ENCODE measurements at regions not wholly inside any gene's neighbourhood (a gene's known extent, or its start where the extent isn't known, plus 50 kb on each side); places are given as distances from the start of the nearest gene placed in this dataset.

- no peaks in the 10 kb centered on the region for H3K27me3 ChIP-seq
- WGBS, 2 donors: 85 to 92% methylated on average over 5 of the region's 5 CpGs
- no peaks in the 10 kb centered on the region for H3K9me3 ChIP-seq
- DNase-seq (no peak), ATAC-seq (ENCODE audit: low FRiP score in 2 of 2) (no peak)
- H3K4me1 ChIP-seq: peaks cover 56 to 75% (median 67%) of the 10 kb centered on the region in 4 donors
- H3K36me3 ChIP-seq: no peaks in the 10 kb centered on the region
- no peak for TF ChIP-seq EP300 (IDR thresholded peaks at IDR 0.05)
- H3K27ac ChIP-seq: peak overlapping the region in 2 of 4 donors; percentile 41 to 51
- no peak overlapping the region for H3K4me3 ChIP-seq
These were observed 92.0 kb downstream of the ZNF608 start for GRCh38 chr5:124654418-124654817.

DNA sequence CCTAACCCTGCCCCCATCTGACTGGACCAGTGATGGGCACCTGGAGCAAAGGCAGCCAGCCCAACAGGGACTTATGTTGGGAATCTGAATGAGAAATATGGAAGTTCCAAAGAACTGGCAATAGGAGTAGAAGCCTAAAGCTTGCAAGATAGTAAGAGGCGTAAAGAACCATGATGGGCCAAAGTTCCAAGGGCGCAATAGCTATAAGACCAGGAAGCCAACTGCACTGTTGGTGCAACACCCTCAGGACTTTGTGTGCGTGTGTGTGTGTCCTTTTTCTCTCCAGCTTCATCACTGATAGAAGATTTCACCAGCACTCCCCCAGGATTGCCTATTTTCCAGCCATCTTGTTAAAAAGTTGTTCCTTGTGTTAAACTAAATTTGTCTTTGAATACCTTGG lies 92.8 kb downstream of the ZNF608 start:
- DNase-seq (no peak), ATAC-seq (ENCODE audit: low FRiP score in 2 of 2) (no peak)
- whole genome bisulfite sequencing, 2 donors: 67 to 100% methylated on average over 3 of the region's 3 CpGs
- Histone ChIP-seq H3K4me3 (no peak overlapping the region), H3K27me3 (no peaks in the 10 kb centered on the region), H3K36me3 (peaks cover 0 to 2% (median 0%) of the 10 kb centered on the region in 4 donors), H3K27ac (no peak overlapping the region), H3K4me1 (peaks cover 56 to 75% (median 68%) of the 10 kb centered on the region in 4 donors), H3K9me3 (no peaks in the 10 kb centered on the region)
- no peak for TF ChIP-seq POLR2AphosphoS5 (IDR thresholded peaks at IDR 0.05)

DNA sequence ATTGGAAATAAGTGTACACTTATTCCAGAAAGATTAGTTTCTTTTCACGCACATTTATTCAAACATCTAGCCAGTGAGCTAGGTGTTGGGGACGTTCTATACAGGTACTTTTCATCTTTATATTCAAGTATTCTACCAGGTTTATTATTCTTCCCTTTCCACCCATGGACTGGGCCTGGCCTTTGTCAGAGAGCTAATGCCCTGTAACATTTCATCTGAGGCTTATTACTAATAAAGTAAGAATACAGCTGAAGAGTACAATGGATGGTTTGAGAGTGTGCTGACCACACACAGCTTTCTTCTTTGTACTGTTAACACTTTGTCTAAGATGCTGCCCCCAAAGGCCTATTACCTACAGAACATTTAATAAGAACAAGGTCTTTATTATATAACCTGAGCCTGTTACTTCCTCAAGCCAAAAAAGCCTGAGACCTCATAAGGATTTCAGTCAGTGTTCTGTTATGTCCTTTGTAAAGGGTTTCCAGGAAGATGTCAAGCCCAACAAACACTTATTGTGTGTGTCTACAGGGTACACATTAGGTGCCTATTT lies 93.5 kb downstream of the ZNF608 start:
- Histone ChIP-seq H3K27me3 (no peaks in the 10 kb centered on the region), H3K9me3 (no peaks in the 10 kb centered on the region), H3K4me1 (peaks cover 53 to 75% (median 67%) of the 10 kb centered on the region in 4 donors), H3K4me3 (no peak overlapping the region), H3K27ac (peak overlapping the region in 2 of 4 donors; percentile 73 to 79), H3K36me3 (peaks cover 0 to 9% (median 0%) of the 10 kb centered on the region in 4 donors)
- TF ChIP-seq, protein P1, sequence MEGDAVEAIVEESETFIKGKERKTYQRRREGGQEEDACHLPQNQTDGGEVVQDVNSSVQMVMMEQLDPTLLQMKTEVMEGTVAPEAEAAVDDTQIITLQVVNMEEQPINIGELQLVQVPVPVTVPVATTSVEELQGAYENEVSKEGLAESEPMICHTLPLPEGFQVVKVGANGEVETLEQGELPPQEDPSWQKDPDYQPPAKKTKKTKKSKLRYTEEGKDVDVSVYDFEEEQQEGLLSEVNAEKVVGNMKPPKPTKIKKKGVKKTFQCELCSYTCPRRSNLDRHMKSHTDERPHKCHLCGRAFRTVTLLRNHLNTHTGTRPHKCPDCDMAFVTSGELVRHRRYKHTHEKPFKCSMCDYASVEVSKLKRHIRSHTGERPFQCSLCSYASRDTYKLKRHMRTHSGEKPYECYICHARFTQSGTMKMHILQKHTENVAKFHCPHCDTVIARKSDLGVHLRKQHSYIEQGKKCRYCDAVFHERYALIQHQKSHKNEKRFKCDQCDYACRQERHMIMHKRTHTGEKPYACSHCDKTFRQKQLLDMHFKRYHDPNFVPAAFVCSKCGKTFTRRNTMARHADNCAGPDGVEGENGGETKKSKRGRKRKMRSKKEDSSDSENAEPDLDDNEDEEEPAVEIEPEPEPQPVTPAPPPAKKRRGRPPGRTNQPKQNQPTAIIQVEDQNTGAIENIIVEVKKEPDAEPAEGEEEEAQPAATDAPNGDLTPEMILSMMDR (IDR thresholded peaks at IDR 0.05): no peak
- no peak for TF ChIP-seq POLR2AphosphoS5 (IDR thresholded peaks at IDR 0.05)
- TF ChIP-seq POLR2A (IDR thresholded peaks at IDR 0.05): no peak
- DNase-seq (no peak), ATAC-seq (ENCODE audit: low FRiP score in 2 of 2) (no peak)
- WGBS, 2 donors: 70 to 79% methylated on average over 2 of the region's 2 CpGs

DNA sequence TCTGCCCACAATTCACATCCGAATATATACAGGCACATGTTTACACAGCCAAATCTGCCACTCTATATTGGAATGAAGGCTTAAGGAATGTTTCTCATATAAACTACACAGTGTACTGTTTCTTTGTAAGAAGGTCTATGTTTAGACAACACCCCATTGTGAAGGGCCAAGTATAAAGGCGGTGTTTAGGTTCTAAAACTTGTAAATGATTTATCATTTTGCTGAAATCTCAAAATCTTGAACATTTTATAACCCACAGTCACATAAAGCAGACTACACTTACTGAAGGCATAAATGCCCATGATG lies 94.0 kb downstream of the ZNF608 start:
- peaks cover 53 to 77% (median 66%) of the 10 kb centered on the region in 4 donors for H3K4me1 ChIP-seq
- H3K27me3 ChIP-seq: no peaks in the 10 kb centered on the region
- no peaks in the 10 kb centered on the region for H3K9me3 ChIP-seq
- no peak for ATAC-seq (ENCODE audit: low FRiP score in 2 of 2)
- 40 to 54% methylated on average over 2 of the region's 2 CpGs for WGBS, 2 donors
- peak overlapping the region in 1 of 4 donors; percentile 51 for H3K4me3 ChIP-seq
- H3K27ac ChIP-seq: peak overlapping the region; percentile 37 to 81 (median 76)
- TF ChIP-seq POLR2A (IDR thresholded peaks at IDR 0.05): no peak
- H3K36me3 ChIP-seq: peaks cover 0 to 12% (median 1%) of the 10 kb centered on the region in 4 donors
- no peak for DNase-seq

DNA sequence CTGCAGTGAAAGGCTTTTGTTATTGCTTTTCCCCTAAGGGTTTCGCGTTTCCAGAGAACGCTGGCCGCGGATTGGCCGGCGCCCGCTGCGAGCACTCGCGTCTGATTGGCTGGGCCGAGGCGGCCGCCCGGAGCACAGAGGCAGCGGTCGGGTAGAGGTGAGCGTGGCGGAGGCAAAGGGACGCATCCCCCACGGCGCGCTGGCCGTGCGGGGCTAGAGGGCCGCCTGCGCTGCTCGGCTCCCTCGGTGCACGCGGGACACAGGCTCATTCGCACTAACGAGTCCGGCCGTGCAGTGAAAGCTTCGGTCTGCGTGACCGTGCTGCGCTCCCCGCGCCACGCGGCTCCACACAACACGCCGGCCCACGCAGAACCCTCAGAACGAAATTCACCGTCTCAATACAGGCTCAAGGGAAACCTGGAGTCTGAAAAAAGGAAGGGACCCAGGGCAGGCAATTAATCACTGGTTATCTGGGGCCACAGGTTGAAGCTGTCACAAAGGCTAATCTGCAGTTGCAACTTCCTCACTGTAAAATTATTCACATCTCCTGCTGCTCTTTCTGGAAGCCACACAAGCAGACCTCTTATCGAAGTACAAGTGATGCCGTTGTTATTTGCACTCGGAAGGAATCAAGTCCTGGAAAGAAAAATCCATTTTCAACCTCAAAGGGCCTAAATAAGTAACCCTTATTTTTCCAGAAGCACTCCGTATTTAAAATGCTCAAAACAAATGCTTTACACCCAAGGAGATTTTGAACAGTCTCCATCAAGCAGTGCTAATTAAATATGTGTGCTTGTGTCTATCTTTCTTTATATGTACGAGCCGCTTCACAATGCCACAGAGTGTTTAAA lies 94.6 kb downstream of the ZNF608 start:
- Histone ChIP-seq H3K4me3 (peak overlapping the region; percentile 23 to 64 (median 49)), H3K36me3 (peaks cover 0 to 12% (median 2%) of the 10 kb centered on the region in 4 donors), H3K4me1 (peaks cover 53 to 71% (median 63%) of the 10 kb centered on the region in 4 donors), H3K27me3 (no peaks in the 10 kb centered on the region), H3K27ac (peak overlapping the region; percentile 37 to 81 (median 76)), H3K9me3 (no peaks in the 10 kb centered on the region)
- WGBS, 2 donors: 3 to 4% methylated on average over 28 to 42 of the region's 54 CpGs
- DNase-seq (peak; percentile 86 to 95), ATAC-seq (ENCODE audit: low FRiP score in 2 of 2) (peak; percentile 78 to 92)
- TF ChIP-seq POLR2A (IDR thresholded peaks at IDR 0.05) (peak in 2 of 4 donors; percentile 31 to 77), EP300 (IDR thresholded peaks at IDR 0.05) (peak in 1 of 4 donors; percentile 32), POLR2AphosphoS5 (IDR thresholded peaks at IDR 0.05) (peak; percentile 38 to 75)
- TF ChIP-seq, protein P1 (IDR thresholded peaks at IDR 0.05): no peak

DNA sequence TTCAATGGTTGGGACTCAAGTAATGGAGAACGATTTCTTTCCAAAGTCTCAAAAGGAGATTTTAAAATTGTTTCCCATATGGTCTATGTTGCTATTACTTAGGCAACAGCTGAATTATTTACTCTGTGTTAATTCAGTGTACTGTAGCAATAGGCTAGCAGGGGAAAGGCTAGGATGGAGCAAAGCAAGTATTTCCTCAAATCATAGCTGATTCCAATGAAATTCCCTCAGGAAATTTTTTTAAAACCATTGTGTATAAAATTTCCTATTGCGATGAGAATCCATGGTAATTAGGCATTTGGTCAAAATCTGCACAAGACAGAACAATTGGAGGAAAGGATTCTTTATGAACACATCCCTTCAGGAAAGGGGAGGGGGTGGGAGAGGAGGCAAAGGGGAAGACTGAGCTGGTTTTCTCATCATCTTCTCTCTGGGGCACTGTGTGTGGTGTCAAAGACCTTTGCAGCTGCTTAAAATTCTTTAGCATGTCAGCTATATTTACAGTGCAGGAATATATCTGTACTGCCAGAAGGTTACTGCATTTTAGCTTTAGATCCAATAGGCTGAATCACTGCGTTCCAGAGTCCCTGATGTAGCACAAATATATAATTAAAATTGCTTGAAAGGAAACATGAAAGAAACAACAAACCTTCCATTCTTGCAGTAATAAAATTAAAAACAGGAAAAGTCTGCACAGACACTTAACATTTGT lies 95.3 kb downstream of the ZNF608 start:
- 16% methylated on average over 3 of the region's 3 CpGs for WGBS, 2 donors
- no peak for DNase-seq
- no peak for ATAC-seq (ENCODE audit: low FRiP score in 2 of 2)
- Histone ChIP-seq H3K4me3 (peak overlapping the region; percentile 23 to 64 (median 49)), H3K9me3 (no peaks in the 10 kb centered on the region), H3K27ac (peak overlapping the region in 3 of 4 donors; percentile 37 to 79 (median 73)), H3K36me3 (peaks cover 0 to 12% (median 2%) of the 10 kb centered on the region in 4 donors), H3K4me1 (peaks cover 48 to 63% (median 58%) of the 10 kb centered on the region in 4 donors), H3K27me3 (no peaks in the 10 kb centered on the region)
- no peak for TF ChIP-seq POLR2A (IDR thresholded peaks at IDR 0.05)
- TF ChIP-seq, protein P1 (IDR thresholded peaks at IDR 0.05): no peak
